ENCODE measurements at regions not wholly inside any gene's neighbourhood (a gene's known extent, or its start where the extent isn't known, plus 50 kb on each side); places are given as distances from the start of the nearest gene placed in this dataset.

DNA sequence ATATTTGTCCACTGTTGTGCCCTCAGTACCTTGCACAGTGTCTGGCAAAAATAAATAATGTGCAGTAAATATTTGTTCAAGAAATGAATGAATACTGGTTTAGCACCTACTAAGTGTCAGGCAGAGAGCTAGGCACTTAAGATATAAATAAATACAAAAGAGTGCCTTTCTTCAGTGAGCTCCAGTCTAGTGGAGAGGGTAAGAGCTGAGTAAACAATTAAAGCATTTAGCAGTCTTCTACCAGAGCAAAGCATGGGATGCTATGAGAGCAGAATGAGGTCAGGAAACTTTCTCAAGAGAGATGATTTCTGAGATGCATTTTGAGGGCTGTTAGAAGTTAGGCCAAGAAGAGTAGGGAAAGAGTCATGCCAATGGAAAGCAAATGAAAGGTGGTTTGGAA, 314.7 kb downstream of the DSC3 start:
- TF ChIP-seq, protein P1, sequence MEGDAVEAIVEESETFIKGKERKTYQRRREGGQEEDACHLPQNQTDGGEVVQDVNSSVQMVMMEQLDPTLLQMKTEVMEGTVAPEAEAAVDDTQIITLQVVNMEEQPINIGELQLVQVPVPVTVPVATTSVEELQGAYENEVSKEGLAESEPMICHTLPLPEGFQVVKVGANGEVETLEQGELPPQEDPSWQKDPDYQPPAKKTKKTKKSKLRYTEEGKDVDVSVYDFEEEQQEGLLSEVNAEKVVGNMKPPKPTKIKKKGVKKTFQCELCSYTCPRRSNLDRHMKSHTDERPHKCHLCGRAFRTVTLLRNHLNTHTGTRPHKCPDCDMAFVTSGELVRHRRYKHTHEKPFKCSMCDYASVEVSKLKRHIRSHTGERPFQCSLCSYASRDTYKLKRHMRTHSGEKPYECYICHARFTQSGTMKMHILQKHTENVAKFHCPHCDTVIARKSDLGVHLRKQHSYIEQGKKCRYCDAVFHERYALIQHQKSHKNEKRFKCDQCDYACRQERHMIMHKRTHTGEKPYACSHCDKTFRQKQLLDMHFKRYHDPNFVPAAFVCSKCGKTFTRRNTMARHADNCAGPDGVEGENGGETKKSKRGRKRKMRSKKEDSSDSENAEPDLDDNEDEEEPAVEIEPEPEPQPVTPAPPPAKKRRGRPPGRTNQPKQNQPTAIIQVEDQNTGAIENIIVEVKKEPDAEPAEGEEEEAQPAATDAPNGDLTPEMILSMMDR (IDR thresholded peaks at IDR 0.05) = no peak
- no peak for TF ChIP-seq POLR2A (IDR thresholded peaks at IDR 0.05)

All from body of pancreas (tissue), 4 donors.